Astrocyte of the cerebellum (primary cell): ENCODE measurements at regions not wholly inside any gene's neighbourhood (a gene's known extent, or its start where the extent isn't known, plus 50 kb on each side); places are given as distances from the start of the nearest gene placed in this dataset.

Source experiments
- DNase-seq: peaks from one replicate; pipeline ENCODE4 v3.0.0-alpha.2; 2011; ENCODE audit warnings: low read depth
- H3K4me3 ChIP-seq: 2 replicates; pipeline ENCODE4 v1.5.1; 2011; ENCODE audit warnings: mild to moderate bottlenecking, low read depth, low read length, moderate library complexity
- CTCF ChIP-seq: IDR thresholded peaks from 2 replicates; pipeline ENCODE4 v1.5.1; 2012; ENCODE audit warnings: low read length, low read depth, moderate library complexity, mild to moderate bottlenecking; ENCODE audit errors: missing control alignments
- in situ Hi-C: cut with HindIII; loops from 2 replicates; pipeline ENCODE4 v1.10.0; 2017; ENCODE audit warnings: low sequenced_read_pairs

- H3K4me3 ChIP-seq, result no peak overlapping the region
- in situ Hi-C loops, result no loop called here
- no peak for DNase-seq
- no peak for TF ChIP-seq CTCF
Measured at GRCh38 chr5:60446917-60447316, 253.0 kb downstream of the DEPDC1B start.

- no peak for DNase-seq
- in situ Hi-C loops, result no loop called here
- no peak for TF ChIP-seq CTCF
- no peak overlapping the region for H3K4me3 ChIP-seq
Measured at GRCh38 chr5:60445921-60446320, 254.0 kb downstream of the DEPDC1B start.

DNA sequence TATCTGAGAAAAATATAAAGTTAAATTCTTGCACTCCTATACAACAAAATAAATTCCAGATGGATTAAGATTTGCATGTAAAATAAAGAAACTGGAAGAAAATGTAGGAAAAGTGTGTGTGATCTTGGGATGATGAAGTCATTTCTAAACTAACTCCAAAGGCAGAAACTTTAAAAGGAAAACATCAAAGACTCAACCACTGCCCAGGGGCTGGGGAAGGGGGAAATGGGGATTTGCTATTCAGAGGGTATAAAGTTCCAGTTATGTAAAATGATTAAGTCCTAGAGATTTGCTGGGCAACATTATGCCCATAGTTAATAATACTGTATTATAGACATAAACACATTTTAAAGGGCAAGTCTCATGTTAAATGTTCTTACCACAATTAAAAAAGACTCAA lies 254.5 kb downstream of the DEPDC1B start:
- DNase-seq, result no peak
- TF ChIP-seq CTCF, result no peak
- in situ Hi-C loops, result no loop called here
- no peak overlapping the region for H3K4me3 ChIP-seq

DNA sequence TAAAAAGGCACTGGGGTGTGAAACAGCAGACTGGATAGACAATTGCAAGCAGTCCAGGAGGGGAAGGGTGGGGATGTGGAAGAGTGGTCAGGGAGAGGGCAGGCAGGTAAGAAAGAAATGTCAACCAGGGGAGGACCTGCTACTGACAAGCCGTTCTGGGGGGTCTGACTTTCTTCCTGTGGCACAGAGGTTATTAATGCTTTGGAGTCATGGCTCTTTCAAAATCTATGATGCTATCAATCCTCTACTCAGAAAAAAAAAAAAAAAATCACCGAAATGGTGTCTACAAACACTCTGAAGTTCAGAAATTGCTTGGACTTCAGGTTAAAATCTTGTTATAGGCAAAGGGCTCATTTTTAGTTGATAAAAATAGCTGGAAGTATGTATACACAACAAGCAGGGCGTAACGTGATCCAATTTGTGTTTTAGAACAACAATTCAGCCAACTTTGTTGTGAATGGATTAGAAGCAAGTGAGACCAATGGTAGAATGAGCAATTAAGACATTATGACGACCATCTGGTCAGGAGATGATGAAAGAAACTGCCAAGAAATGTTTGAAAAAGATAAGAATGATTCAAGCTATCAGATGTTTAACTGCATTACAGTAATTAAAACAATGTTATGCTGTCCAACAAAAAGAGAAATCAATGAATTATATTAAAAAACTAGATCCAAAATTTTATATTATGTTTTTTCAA lies 255.2 kb downstream of the DEPDC1B start:
- H3K4me3 ChIP-seq, result no peak overlapping the region
- no peak for DNase-seq
- no peak for TF ChIP-seq CTCF
- in situ Hi-C loops, result no loop called here

GRCh38 chr5:60439552-60439951 lies 260.4 kb downstream of the DEPDC1B start:
- no peak for TF ChIP-seq CTCF
- DNase-seq, result no peak
- in situ Hi-C loops, result no loop called here
- H3K4me3 ChIP-seq, result no peak overlapping the region

DNA sequence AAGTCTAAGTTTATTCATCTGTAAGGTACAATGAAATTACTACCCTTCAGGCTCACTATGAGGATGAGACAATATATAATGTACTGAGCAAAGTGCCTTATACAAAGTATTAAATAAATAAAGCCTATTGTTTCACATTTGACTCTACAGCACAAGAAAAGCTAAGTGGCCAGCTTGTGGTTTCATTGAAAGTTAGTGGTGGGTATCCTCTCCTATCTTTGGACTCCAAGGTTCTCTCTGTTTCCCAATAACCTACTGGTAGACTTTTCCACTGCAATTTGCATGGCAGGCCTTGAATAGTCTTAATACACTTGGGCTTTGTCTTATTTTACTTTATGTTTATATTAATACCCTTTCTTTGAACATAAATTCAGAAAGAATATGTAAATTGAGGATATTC lies 262.7 kb downstream of the DEPDC1B start:
- H3K4me3 ChIP-seq, result no peak overlapping the region
- no peak for TF ChIP-seq CTCF
- no peak for DNase-seq
- in situ Hi-C loops, result no loop called here
